GOT3 (cell line): ENCODE measurements at regions not wholly inside any gene's neighbourhood (a gene's known extent, or its start where the extent isn't known, plus 50 kb on each side); places are given as distances from the start of the nearest gene placed in this dataset.

Experiments
- DNase-seq: peaks from one replicate; lab custom pipeline; 2025; ENCODE audit warnings: mixed read lengths; lab: John Stamatoyannopoulos, UW

- DNase-seq: no peak
These were observed 1063.5 kb upstream of the LRRN3 start for GRCh38 chr7:110027385-110027784.

GRCh38 chr7:110043519-110043918 is 1047.4 kb upstream of the LRRN3 start:
- no peak for DNase-seq

- DNase-seq: no peak
These were observed 1040.1 kb upstream of the LRRN3 start for GRCh38 chr7:110050785-110051184.

GRCh38 chr7:110051372-110051771 is 1039.6 kb upstream of the LRRN3 start:
- DNase-seq: no peak

GRCh38 chr7:110056331-110056730 is 1034.6 kb upstream of the LRRN3 start:
- no peak for DNase-seq

GRCh38 chr7:110058401-110058800 is 1032.5 kb upstream of the LRRN3 start:
- DNase-seq: no peak

GRCh38 chr7:110061387-110061786 is 1029.5 kb upstream of the LRRN3 start:
- no peak for DNase-seq

GRCh38 chr7:110065121-110065520 is 1025.8 kb upstream of the LRRN3 start:
- no peak for DNase-seq

- no peak for DNase-seq
These were observed 1024.1 kb upstream of the LRRN3 start for GRCh38 chr7:110066843-110067242.

GRCh38 chr7:110071192-110071591 is 1019.7 kb upstream of the LRRN3 start:
- no peak for DNase-seq

GRCh38 chr7:110075450-110075849 is 1015.5 kb upstream of the LRRN3 start:
- DNase-seq: no peak

GRCh38 chr7:110076194-110076593 is 1014.7 kb upstream of the LRRN3 start:
- DNase-seq: no peak

GRCh38 chr7:110084181-110084807 is 1006.6 kb upstream of the LRRN3 start:
- DNase-seq: no peak

- no peak for DNase-seq
These were observed 1000.7 kb upstream of the LRRN3 start for GRCh38 chr7:110090110-110090820.

- DNase-seq: no peak
These were observed 995.4 kb upstream of the LRRN3 start for GRCh38 chr7:110095372-110096052.

- no peak for DNase-seq
These were observed 986.7 kb upstream of the LRRN3 start for GRCh38 chr7:110104243-110104642.

- no peak for DNase-seq
These were observed 985.6 kb upstream of the LRRN3 start for GRCh38 chr7:110105307-110105706.

GRCh38 chr7:110105840-110106239 is 985.1 kb upstream of the LRRN3 start:
- no peak for DNase-seq

GRCh38 chr7:110119883-110120581 is 970.9 kb upstream of the LRRN3 start:
- no peak for DNase-seq

- no peak for DNase-seq
These were observed 961.8 kb upstream of the LRRN3 start for GRCh38 chr7:110129159-110129558.

GRCh38 chr7:110130669-110131068 is 960.3 kb upstream of the LRRN3 start:
- no peak for DNase-seq

- no peak for DNase-seq
These were observed 959.6 kb upstream of the LRRN3 start for GRCh38 chr7:110131344-110131743.

GRCh38 chr7:110139056-110139455 is 951.9 kb upstream of the LRRN3 start:
- DNase-seq: no peak
